Bronchial epithelial cell (primary cell): ENCODE measurements at regions not wholly inside any gene's neighbourhood (a gene's known extent, or its start where the extent isn't known, plus 50 kb on each side); places are given as distances from the start of the nearest gene placed in this dataset.

Source experiments
- DNase-seq: peaks from one replicate; pipeline ENCODE4 v3.0.0-alpha.2; 2010; ENCODE audit warnings: low read depth
- FAIRE-seq: peaks from 2 replicates; lab custom pipeline; 2011; peaks lifted over from hg19 to GRCh38; lab: Jason Lieb, UNC
- H3K27me3 ChIP-seq: 2 replicates; pipeline ENCODE4 v1.5.1; 2011; ENCODE audit warnings: low read length; ENCODE audit not compliant: control insufficient read depth, insufficient read depth
- H3K36me3 ChIP-seq: 2 replicates; pipeline ENCODE4 v1.5.1; 2011; ENCODE audit warnings: low read length; ENCODE audit not compliant: control insufficient read depth, insufficient read depth
- H3K4me3 ChIP-seq: 2 replicates; pipeline ENCODE4 v1.5.1; 2011; ENCODE audit warnings: mild to moderate bottlenecking, low read depth, low read length, control low read depth
- CTCF ChIP-seq: IDR thresholded peaks from 2 replicates; pipeline ENCODE4 v1.5.1; 2011; ENCODE audit warnings: mild to moderate bottlenecking, moderate library complexity, low read length, control low read depth, inconsistent platforms; ENCODE audit not compliant: insufficient read depth, severe bottlenecking

- Histone ChIP-seq H3K27me3 (no peaks in the 10 kb centered on the region), H3K4me3 (no peak overlapping the region), H3K36me3 (no peaks in the 10 kb centered on the region)
- FAIRE-seq: no peak
- no peak for TF ChIP-seq CTCF
- no peak for DNase-seq
These were observed 478.3 kb upstream of the EDIL3 start for GRCh38 chr5:84863020-84863419.

- TF ChIP-seq CTCF: no peak
- FAIRE-seq: no peak
These were observed 477.5 kb upstream of the EDIL3 start for GRCh38 chr5:84862132-84862531.

GRCh38 chr5:84861306-84861705 lies 476.6 kb upstream of the EDIL3 start:
- FAIRE-seq: no peak
- TF ChIP-seq CTCF: no peak
- Histone ChIP-seq H3K36me3 (no peaks in the 10 kb centered on the region), H3K4me3 (no peak overlapping the region), H3K27me3 (no peaks in the 10 kb centered on the region)
- no peak for DNase-seq

More at GRCh38 chr5:84862132-84862531, 477.5 kb upstream of the EDIL3 start:
- DNase-seq: no peak
- Histone ChIP-seq H3K27me3 (no peaks in the 10 kb centered on the region), H3K4me3 (no peak overlapping the region), H3K36me3 (no peaks in the 10 kb centered on the region)

GRCh38 chr5:84859056-84859455 lies 474.4 kb upstream of the EDIL3 start:
- Histone ChIP-seq H3K27me3 (no peaks in the 10 kb centered on the region), H3K4me3 (no peak overlapping the region), H3K36me3 (no peaks in the 10 kb centered on the region)
- DNase-seq (no peak), FAIRE-seq (no peak)
- TF ChIP-seq CTCF: no peak

GRCh38 chr5:84831701-84832100 lies 447.0 kb upstream of the EDIL3 start:
- TF ChIP-seq CTCF: no peak
- H3K27me3 ChIP-seq: no peaks in the 10 kb centered on the region
- H3K4me3 ChIP-seq: no peak overlapping the region
- DNase-seq (peak; percentile 80), FAIRE-seq (no peak)
- H3K36me3 ChIP-seq: no peaks in the 10 kb centered on the region

- Histone ChIP-seq H3K27me3 (no peaks in the 10 kb centered on the region), H3K4me3 (no peak overlapping the region), H3K36me3 (no peaks in the 10 kb centered on the region)
- TF ChIP-seq CTCF: no peak
- no peak for FAIRE-seq
- no peak for DNase-seq
These were observed 445.6 kb upstream of the EDIL3 start for GRCh38 chr5:84830265-84830664.
